Endothelial cell of umbilical vein (primary cell): ENCODE measurements at regions not wholly inside any gene's neighbourhood (a gene's known extent, or its start where the extent isn't known, plus 50 kb on each side); places are given as distances from the start of the nearest gene placed in this dataset.

Source experiments
- BruUV-seq: library from RNA; stranded (reverse); fragments of 400-500 nt; replicated peaks from 2 replicates; lab custom pipeline; 2021; lab: Mats Ljungman, UMichigan
- CTCF ChIA-PET: fragments of 300-600, 350-600 bp; sonication (Branson Sonifier 250); formaldehyde crosslinking; loops from one replicate; lab custom pipeline; 2021; ENCODE audit warnings: antibody characterized with exemption, inconsistent platforms; lab: Charles Lee
- POLR2A ChIA-PET: fragments of 300-600, 350-600 bp; sonication (Branson Sonifier 250); formaldehyde crosslinking; loops from one replicate; lab custom pipeline; 2021; ENCODE audit warnings: antibody characterized with exemption, inconsistent platforms; lab: Charles Lee
- DNase-seq: peaks from one replicate; pipeline ENCODE4 v3.0.0-alpha.2; 2011; ENCODE audit warnings: low read depth, low spot score
- FAIRE-seq: peaks from 2 replicates; lab custom pipeline; 2011; peaks lifted over from hg19 to GRCh38; lab: Jason Lieb, UNC
- H2AFZ ChIP-seq: 2 replicates; pipeline ENCODE4 v1.6.0; 2012; ENCODE audit warnings: low read depth, low read length, control low read depth, inconsistent platforms
- H3K27ac ChIP-seq: 2 replicates; pipeline ENCODE4 v1.5.1; 2011; ENCODE audit warnings: low read depth, mild to moderate bottlenecking, control low read depth, low read length, moderate library complexity; ENCODE audit not compliant: insufficient read depth
- H3K27me3 ChIP-seq, 2 experiments: 2 replicates each; pipeline versions ENCODE4 v1.6.0 to v1.6.1; 2011; ENCODE audit warnings: low read length in 2 of 2, mixed read lengths in 1 of 2; ENCODE audit not compliant: control insufficient read depth in 2 of 2, insufficient read depth in 2 of 2
- H3K36me3 ChIP-seq, 2 experiments: 2 replicates in 1 of 2; 3 replicates in 1 of 2; pipeline ENCODE4 v1.5.1; 2011; ENCODE audit warnings: low read length in 2 of 2, mild to moderate bottlenecking in 1 of 2, moderate library complexity in 1 of 2; ENCODE audit not compliant: control insufficient read depth in 2 of 2, insufficient read depth in 2 of 2; ENCODE audit errors: extremely low read depth in 1 of 2
- H3K4me1 ChIP-seq: 3 replicates; pipeline ENCODE4 v1.5.1; 2011; ENCODE audit warnings: mild to moderate bottlenecking, low read length; ENCODE audit not compliant: control insufficient read depth, insufficient read depth; ENCODE audit errors: extremely low read depth
- H3K4me2 ChIP-seq: 2 replicates; pipeline ENCODE4 v1.6.1; 2011; ENCODE audit warnings: low read length, control low read depth, mixed read lengths; ENCODE audit not compliant: insufficient read depth
- H3K4me3 ChIP-seq, 3 experiments: fragments of 200-600 bp in 1 of 3; sonication (generic), shearing (Covaris generic) in 1 of 3; replicated peaks in 1 of 3; 2 replicates each; pipeline ENCODE4 v1.5.1; 2011 to 2016; ENCODE audit warnings: control low read depth in 3 of 3, low read length in 3 of 3, mild to moderate bottlenecking in 2 of 3, inconsistent platforms in 1 of 3, low read depth in 1 of 3, moderate library complexity in 1 of 3; ENCODE audit not compliant: insufficient read depth in 1 of 3
- H3K79me2 ChIP-seq: 2 replicates; pipeline ENCODE4 v1.6.0; 2012; ENCODE audit warnings: low read length, inconsistent platforms; ENCODE audit not compliant: control insufficient read depth, insufficient read depth
- H3K9ac ChIP-seq: replicated peaks from 2 replicates; pipeline ENCODE3; 2011; ENCODE audit warnings: low read length, control low read depth; ENCODE audit not compliant: insufficient read depth; ENCODE audit errors: extremely low read depth
- H3K9me1 ChIP-seq: replicated peaks from 3 replicates; pipeline ENCODE4 v1.6.0; 2011; ENCODE audit warnings: mild to moderate bottlenecking, low read length; ENCODE audit not compliant: control insufficient read depth, insufficient read depth; ENCODE audit errors: extremely low read depth
- H3K9me3 ChIP-seq: replicated peaks from 2 replicates; pipeline ENCODE4 v1.5.1; 2012; ENCODE audit warnings: low read length, inconsistent platforms; ENCODE audit not compliant: control insufficient read depth, insufficient read depth
- H4K20me1 ChIP-seq: replicated peaks from 2 replicates; pipeline ENCODE3; 2011; ENCODE audit warnings: mild to moderate bottlenecking, low read length; ENCODE audit not compliant: control insufficient read depth, insufficient read depth; ENCODE audit errors: extremely low read depth
- EZH2 ChIP-seq: IDR thresholded peaks from 2 replicates; pipeline ENCODE4 v1.6.1; 2012; ENCODE audit warnings: borderline replicate concordance, low read depth, mild to moderate bottlenecking, moderate library complexity, low read length, inconsistent platforms; ENCODE audit not compliant: severe bottlenecking
- GATA2 ChIP-seq: IDR thresholded peaks from 2 replicates; pipeline ENCODE4 v1.7.0; 2011; ENCODE audit warnings: low read depth, mild to moderate bottlenecking, moderate library complexity, mixed read lengths, low read length; ENCODE audit not compliant: insufficient read length, insufficient read depth
- JUN ChIP-seq: IDR thresholded peaks from 2 replicates; pipeline ENCODE4 v1.6.1; 2011; ENCODE audit warnings: borderline replicate concordance, low read depth; ENCODE audit not compliant: insufficient read length, insufficient read depth
- MYC ChIP-seq: IDR thresholded peaks from one replicate; pipeline ENCODE4 v1.6.1; 2011; ENCODE audit warnings: mild to moderate bottlenecking, low read depth, low read length
- POLR2A ChIP-seq: IDR thresholded peaks from 2 replicates; pipeline ENCODE4 v1.6.1; 2012; ENCODE audit warnings: low read depth, mild to moderate bottlenecking, control low read depth, low read length
- POLR2AphosphoS5 ChIP-seq: IDR thresholded peaks from 2 replicates; pipeline ENCODE4 v1.6.1; 2012; ENCODE audit warnings: low read depth, mild to moderate bottlenecking, control low read depth, low read length, moderate library complexity; ENCODE audit not compliant: insufficient read depth
- dilution Hi-C: fragments of 300-500 bp; cut with MboI; formaldehyde crosslinking; loops from one replicate; pipeline ENCODE4 v1.15.0; 2019; ENCODE audit warnings: low sequenced_read_pairs; ENCODE audit not compliant: extremely low pct_ligation_motif_present
- intact Hi-C: fragments of 100-400 bp; cut with micrococcal nuclease; formaldehyde crosslinking; loops from one replicate; pipeline ENCODE4 v1.10.0; 2022
- TF ChIP-seq, protein P1 (sequence below): IDR thresholded peaks from 2 replicates; pipeline ENCODE4 v1.6.1; 2011; ENCODE audit not compliant: insufficient read depth, insufficient read length
- TF ChIP-seq, protein P2 (sequence below), 2 donors: IDR thresholded peaks; 1 replicate in 1 of 2; 2 replicates in 1 of 2; pipeline ENCODE4 v1.5.1; 2011; ENCODE audit warnings: low read length in 2 of 2, mild to moderate bottlenecking in 2 of 2, moderate library complexity in 2 of 2, control low read depth in 1 of 2, inconsistent platforms in 1 of 2, low read depth in 1 of 2; ENCODE audit not compliant: insufficient read depth in 1 of 2; ENCODE audit errors: extremely low read depth in 1 of 2

DNA sequence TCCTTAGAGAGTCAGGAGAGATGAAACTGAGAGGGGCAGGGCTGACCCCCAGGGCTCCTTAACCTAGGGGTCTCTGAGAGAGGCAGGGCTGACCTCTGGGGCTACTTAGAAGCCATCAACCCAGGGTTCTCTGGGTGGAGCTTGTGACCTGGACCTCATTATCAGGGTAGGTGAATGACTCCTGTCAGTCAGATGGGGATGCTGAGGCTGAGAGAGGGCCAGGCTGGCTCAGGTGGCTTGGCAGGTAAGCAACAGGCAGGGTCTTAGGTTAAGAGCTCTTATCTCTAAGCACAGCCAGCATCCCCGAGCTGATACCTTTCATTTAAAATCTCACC, 160.9 kb downstream of the PTPRU start:
- CTCF ChIA-PET, result interaction anchor here (0.8 to 3.6 kb wide), 6 partner anchors 12 to 983 kb away, joined by 3 to 34 read pairs (median 6); no protein-coding TSS in a partner anchor
- intact Hi-C loops, result no loop called here

More for the DNA sequence above, 160.9 kb downstream of the PTPRU start:
- H3K9me3 ChIP-seq, result no peaks in the 10 kb centered on the region
- H3K9ac ChIP-seq, result no peak overlapping the region
- H3K36me3 ChIP-seq, result no peaks in the 10 kb centered on the region
- no peaks in the 10 kb centered on the region for H3K27me3 ChIP-seq
- H3K79me2 ChIP-seq, result no peaks in the 10 kb centered on the region
- TF ChIP-seq GATA2, result no peak
- no peak for TF ChIP-seq POLR2AphosphoS5
- TF ChIP-seq, protein P1, sequence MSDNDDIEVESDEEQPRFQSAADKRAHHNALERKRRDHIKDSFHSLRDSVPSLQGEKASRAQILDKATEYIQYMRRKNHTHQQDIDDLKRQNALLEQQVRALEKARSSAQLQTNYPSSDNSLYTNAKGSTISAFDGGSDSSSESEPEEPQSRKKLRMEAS, result no peak
- TF ChIP-seq, protein P2, sequence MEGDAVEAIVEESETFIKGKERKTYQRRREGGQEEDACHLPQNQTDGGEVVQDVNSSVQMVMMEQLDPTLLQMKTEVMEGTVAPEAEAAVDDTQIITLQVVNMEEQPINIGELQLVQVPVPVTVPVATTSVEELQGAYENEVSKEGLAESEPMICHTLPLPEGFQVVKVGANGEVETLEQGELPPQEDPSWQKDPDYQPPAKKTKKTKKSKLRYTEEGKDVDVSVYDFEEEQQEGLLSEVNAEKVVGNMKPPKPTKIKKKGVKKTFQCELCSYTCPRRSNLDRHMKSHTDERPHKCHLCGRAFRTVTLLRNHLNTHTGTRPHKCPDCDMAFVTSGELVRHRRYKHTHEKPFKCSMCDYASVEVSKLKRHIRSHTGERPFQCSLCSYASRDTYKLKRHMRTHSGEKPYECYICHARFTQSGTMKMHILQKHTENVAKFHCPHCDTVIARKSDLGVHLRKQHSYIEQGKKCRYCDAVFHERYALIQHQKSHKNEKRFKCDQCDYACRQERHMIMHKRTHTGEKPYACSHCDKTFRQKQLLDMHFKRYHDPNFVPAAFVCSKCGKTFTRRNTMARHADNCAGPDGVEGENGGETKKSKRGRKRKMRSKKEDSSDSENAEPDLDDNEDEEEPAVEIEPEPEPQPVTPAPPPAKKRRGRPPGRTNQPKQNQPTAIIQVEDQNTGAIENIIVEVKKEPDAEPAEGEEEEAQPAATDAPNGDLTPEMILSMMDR (IDR thresholded peaks at IDR 0.05; ENCODE audit: extremely low read depth in 1 of 2, insufficient read depth in 1 of 2, low read depth in 1 of 2, low read length in 2 of 2), result no peak
- TF ChIP-seq MYC, result no peak
- TF ChIP-seq JUN, result no peak
- no peak for TF ChIP-seq EZH2
- no peak for TF ChIP-seq POLR2A
- H3K4me2 ChIP-seq, result no peak overlapping the region
- dilution Hi-C loops, result no loop called here
- H2AFZ ChIP-seq, result no peak overlapping the region
- H3K9me1 ChIP-seq, result no peaks in the 10 kb centered on the region
- DNase-seq, result no peak
- POLR2A ChIA-PET, result no interaction called here
- H3K27ac ChIP-seq, result no peak overlapping the region
- BruUV-seq, result no TSS peak
- no peak for FAIRE-seq
- no peaks in the 10 kb centered on the region for H3K4me1 ChIP-seq
- H4K20me1 ChIP-seq, result no peaks in the 10 kb centered on the region
- no peak overlapping the region for H3K4me3 ChIP-seq
